ENCODE measurements at regions not wholly inside any gene's neighbourhood (a gene's known extent, or its start where the extent isn't known, plus 50 kb on each side); places are given as distances from the start of the nearest gene placed in this dataset.

GRCh38 chr18:10332452-10332851 lies 122.0 kb upstream of the APCDD1 start:
- Histone ChIP-seq H3K36me3 (no peaks in the 10 kb centered on the region), H3K27ac (no peak overlapping the region), H3K4me1 (no peaks in the 10 kb centered on the region), H3K4me3 (no peak overlapping the region), H3K9me3 (no peaks in the 10 kb centered on the region), H3K27me3 (no peaks in the 10 kb centered on the region)
- TF ChIP-seq CTCF (IDR thresholded peaks at IDR 0.05), result no peak
- intact Hi-C loops (cut with DNase I), result no loop called here
- no peak for DNase-seq (ENCODE audit: low spot score in 2 of 2)

GRCh38 chr18:10336749-10337350 lies 117.6 kb upstream of the APCDD1 start:
- Histone ChIP-seq H3K9me3 (no peaks in the 10 kb centered on the region), H3K4me1 (no peaks in the 10 kb centered on the region), H3K4me3 (no peak overlapping the region), H3K36me3 (no peaks in the 10 kb centered on the region), H3K27ac (no peak overlapping the region), H3K27me3 (no peaks in the 10 kb centered on the region)
- DNase-seq (ENCODE audit: low spot score in 2 of 2), result no peak
- intact Hi-C loops (cut with DNase I), result no loop called here
- no peak for TF ChIP-seq CTCF (IDR thresholded peaks at IDR 0.05)

- no peaks in the 10 kb centered on the region for H3K36me3 ChIP-seq
- no peak overlapping the region for H3K27ac ChIP-seq
- intact Hi-C loops (cut with DNase I), result no loop called here
- H3K4me3 ChIP-seq, result no peak overlapping the region
- DNase-seq (ENCODE audit: low spot score in 2 of 2), result no peak
- no peaks in the 10 kb centered on the region for H3K27me3 ChIP-seq
- no peak for TF ChIP-seq CTCF (IDR thresholded peaks at IDR 0.05)
- no peaks in the 10 kb centered on the region for H3K4me1 ChIP-seq
- no peaks in the 10 kb centered on the region for H3K9me3 ChIP-seq
Measured at GRCh38 chr18:10340821-10341220, 113.6 kb upstream of the APCDD1 start.

DNA sequence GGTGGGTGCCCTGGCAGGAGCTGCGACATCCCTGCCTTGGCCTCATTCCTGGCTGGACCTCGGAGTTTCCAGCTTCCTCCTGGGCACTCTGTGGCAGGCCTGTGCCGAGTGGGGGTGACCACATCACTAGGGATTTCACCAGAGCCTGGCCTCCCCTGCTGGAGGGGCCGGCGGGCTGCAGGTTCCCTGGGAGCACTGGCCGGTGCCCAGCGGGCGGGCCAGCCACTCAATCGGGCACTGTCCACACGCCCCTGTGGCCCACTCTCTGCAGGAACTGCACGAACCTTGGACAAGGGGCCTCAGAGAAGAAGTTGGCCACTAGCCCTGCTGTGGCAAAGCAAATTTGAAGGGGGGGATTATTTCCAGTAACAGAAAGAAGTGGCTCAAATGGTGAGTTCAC lies 110.7 kb upstream of the APCDD1 start:
- Histone ChIP-seq H3K36me3 (no peaks in the 10 kb centered on the region), H3K27ac (no peak overlapping the region), H3K9me3 (no peaks in the 10 kb centered on the region), H3K27me3 (no peaks in the 10 kb centered on the region), H3K4me1 (no peaks in the 10 kb centered on the region), H3K4me3 (no peak overlapping the region)
- no peak for DNase-seq (ENCODE audit: low spot score in 2 of 2)
- intact Hi-C loops (cut with DNase I), result no loop called here
- no peak for TF ChIP-seq CTCF (IDR thresholded peaks at IDR 0.05)

DNA sequence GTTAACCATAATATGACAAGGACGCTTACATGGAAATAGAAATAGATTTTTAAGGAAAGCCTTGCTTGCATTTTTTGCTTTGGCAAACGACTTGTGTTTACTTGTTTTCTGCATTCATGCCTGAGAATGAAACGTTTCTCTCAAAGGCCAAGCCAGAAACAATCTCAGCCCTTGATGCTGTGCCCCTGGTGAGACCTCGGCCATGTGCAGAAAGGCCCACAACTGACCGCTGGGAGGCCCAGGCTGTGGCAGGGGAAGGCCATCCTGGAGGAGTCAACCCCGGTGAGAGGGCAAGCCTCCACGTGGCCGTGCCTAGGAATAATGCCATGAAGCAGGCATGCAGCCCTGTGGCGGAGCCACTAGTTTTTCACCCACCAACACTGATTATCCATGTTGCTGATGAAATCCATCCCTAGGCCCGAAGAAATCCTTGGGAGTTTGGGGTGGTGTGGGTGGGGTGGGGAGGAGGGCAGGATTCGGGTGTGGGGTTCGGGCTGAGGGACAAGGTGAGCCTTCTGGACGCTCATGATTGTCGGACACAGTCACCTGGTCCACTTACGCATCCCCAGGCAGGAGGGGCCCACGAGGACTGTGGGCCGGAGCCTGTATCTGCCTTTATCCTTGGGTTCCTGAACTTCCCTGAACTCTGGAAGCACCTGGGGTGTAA lies 107.6 kb upstream of the APCDD1 start:
- Histone ChIP-seq H3K4me1 (no peaks in the 10 kb centered on the region), H3K9me3 (no peaks in the 10 kb centered on the region), H3K27ac (no peak overlapping the region), H3K27me3 (no peaks in the 10 kb centered on the region), H3K4me3 (no peak overlapping the region), H3K36me3 (no peaks in the 10 kb centered on the region)
- intact Hi-C loops (cut with DNase I), result no loop called here
- DNase-seq (ENCODE audit: low spot score in 2 of 2), result no peak
- no peak for TF ChIP-seq CTCF (IDR thresholded peaks at IDR 0.05)
